NCI-H2081 treated with DMSO at 0.1 percent for 48 hours (cell line): ENCODE measurements at regions not wholly inside any gene's neighbourhood (a gene's known extent, or its start where the extent isn't known, plus 50 kb on each side); places are given as distances from the start of the nearest gene placed in this dataset.

ENCODE experiments used
- DNase-seq: peaks from one replicate; lab custom pipeline; 2025; lab: John Stamatoyannopoulos, UW

DNA sequence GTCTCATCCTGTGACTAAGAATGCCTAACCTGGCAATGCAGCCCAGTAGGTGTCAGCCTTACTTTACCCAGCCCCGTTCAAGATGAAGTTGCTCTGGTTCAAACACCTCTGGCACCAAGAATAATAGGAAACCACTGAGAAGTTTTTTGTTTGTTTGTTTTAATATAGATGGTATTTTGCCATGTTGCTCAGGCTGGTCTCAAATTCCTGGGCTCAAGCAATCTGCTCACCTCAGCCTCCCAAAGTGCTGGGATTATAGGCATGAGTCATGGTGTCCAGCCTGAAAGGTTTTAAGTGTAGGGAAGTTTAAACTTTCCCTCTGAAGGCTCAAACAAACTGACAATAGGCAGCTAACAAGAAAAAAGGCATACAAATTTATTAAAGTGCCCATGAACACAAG lies 51.2 kb upstream of the ABCC4 start:
- no peak for DNase-seq

DNA sequence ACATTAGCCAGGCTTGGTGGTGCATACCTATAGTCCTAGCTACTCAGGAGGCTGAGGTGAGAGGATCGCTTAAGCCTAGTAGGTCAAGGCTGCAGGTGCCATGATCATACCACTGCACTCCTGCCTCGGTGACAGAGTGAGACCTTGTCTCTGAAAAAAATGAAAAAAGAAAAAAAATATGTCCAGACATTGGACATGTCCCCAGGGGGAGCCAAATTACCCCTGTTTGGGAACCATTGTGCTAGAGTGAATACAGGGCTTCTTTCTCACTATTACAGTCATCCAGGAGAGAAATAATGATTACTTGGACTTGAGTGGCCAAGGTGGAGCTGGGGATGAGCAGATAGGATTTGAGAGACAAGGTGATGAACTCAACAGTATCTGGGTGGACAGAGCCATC lies 52.9 kb upstream of the ABCC4 start:
- DNase-seq: no peak

DNA sequence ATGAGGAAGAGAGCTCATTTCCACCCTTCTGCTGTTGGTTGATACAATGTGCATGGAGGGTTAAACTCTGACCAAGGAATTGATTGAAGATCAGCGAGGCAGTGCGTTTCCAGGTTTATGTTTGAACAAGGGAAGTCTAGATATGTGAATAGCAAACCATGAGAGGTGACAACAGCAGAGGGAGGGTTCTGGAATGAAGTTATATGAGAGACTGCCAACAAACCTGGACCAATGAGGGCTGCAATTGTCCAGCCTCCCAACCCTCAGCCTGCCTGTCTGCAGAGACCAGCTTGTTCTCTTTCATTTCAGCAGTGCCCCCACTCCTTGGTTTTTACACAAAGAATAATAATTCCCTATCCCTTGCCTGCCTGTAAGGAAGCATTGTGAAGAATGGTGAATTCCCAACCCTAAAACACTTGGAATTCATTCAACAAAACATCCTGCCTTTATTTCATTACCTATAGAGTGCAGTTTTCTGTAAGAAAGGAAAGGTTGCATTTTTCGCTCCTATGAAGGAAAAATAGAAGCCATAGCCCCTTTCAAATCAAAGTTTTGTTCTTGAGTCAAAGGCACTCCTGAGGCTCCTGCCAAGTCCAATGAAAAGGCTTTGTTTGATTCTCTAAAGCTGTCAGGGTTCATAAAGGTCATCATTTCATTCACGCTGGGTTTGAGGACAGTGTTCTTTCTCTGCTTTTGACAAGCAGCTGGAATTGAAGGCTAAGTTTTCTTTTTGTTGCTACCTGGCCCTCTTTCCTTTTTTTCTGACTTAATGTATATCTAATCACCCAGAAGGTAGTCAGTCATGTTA lies 53.6 kb upstream of the ABCC4 start:
- DNase-seq: no peak

DNA sequence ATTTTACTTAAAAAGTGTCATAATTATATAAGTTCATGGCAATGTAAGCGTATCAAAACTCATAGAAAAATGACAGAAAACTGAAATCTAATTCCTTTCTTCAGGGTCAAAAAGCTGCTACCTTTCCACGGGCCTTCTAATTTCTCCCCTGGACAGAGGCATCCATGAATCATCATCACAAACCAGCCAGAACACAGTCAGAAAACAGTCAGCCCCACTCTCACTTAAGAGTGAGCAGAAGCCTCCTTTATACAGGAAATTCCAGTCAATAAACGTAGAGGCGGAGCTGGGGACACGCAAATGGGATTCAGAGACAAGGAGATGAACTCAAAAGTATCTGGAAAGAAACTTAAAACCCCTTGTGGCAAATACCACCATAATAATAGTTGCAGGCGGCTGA lies 54.2 kb upstream of the ABCC4 start:
- no peak for DNase-seq

DNA sequence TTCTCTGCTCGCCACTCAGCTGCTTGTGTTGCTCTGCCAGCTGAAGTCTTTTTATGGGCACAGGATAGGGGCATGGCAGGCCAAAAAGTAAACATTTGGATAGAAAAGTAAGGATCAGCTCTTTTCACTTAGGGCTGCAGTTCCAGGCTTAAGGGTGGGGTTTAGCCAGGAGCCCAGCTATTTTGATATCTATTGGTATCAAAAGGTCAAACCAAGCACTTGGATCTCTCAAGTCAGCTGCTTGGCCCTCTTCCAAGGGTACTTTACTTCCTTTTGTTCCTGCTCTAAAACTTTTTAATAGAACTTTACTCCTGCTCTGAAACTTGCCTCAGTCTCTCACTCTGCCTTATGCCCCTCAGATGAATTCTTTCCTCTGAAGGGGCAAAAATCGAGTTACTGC lies 55.7 kb upstream of the ABCC4 start:
- DNase-seq: no peak

DNA sequence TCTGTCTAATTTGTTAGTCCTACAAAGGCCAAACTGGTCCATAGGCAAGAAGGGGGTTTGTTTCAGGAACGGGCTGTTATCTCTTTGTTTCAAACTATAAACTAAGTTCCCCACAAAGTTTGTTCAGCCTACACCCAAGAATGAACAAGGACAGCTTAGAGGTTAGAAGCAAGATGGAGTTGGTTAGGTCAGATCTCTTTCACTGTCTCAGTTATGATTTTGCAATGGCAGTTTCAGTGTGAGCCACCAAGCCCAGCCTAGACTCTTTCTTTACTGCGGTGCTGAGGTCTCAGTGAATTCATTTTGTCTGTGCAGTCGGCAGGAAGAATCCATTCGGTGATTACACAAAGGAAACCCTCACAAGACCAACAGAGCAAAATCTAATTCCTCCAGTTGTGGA lies 56.6 kb upstream of the ABCC4 start:
- DNase-seq: no peak

DNA sequence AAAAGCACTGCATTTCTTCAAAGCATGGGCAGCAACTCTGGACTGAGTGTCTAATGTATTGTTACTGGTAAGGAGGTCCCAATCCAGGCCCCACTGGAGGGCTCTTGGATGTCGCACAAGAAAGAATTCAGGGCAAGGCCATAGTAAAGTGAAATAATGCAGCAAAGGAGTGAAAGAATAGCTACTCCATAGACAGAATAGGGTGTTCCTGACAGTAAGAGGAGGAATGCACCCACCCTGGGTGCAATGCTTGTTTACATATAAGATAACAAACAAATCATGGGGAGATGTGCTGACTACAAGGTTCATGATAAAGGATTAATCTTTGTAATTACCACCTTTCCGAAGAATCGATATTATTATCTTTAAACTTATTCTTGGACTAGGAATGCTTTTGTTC lies 58.8 kb upstream of the ABCC4 start:
- no peak for DNase-seq

DNA sequence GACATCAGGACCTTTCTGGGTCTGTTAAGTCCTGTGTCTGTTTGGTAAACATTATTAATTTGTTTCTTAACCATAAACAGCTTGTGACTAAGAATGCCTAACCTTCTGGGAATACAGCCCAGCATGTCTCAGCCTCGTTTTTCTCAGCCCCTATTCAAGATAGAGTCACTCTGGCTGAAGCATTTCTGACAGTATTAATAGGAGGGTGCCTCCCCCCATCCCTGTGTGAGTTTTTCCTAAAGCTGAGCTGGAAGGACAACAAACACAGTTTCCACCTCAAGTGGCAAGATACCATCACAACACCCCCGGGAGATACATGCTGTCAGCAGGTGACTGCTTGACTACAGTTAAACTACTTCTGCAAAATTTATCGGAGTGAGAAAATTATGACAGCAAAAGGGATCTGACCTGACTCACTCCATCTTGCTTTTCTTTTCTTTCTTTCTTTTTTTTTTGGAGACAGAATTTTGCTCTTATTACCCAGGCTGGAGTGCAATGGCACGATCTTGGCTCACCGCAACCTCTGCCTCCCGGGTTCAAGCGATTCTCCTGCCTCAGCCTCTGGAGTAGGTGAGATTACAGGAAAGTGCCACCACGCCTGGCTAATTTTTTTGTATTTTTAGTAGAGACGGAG lies 59.3 kb upstream of the ABCC4 start:
- no peak for DNase-seq

DNA sequence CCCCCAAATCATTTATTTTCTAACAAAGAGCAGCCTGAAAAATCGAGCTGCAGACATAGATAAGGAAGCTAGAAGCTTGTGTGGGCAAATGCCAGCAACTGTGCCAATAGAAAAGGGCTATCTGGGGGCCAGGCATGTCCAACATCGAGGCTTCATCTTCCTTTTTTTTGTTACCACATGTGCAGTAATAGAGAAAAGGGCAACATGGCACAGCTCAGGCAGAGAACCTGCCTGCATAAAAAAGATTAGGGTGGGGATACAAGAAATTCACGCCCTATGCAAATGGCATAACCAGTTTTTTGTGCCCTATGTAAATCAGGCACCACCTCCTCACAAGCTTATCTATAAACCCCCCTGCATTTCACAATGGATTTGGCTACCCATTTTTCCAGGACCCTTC lies 60.4 kb upstream of the ABCC4 start:
- no peak for DNase-seq

DNA sequence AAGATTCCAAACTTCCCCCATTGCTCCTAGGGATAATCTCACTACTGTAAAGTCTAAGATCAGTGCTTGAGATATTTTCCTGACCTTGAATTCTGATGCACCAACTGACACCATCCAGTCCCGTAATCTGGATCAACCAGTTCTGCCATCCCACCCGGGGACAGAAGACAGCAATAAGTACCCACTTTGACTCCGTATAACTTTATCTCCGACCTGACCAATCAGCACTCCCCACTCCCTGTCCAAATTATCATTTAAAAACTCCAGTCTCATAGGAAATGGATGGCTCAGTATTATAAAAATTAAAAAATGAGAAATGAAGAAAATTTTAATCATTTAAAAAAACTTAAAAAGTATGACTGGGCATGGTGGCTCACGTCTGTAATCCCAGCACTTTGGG lies 61.4 kb upstream of the ABCC4 start:
- no peak for DNase-seq

DNA sequence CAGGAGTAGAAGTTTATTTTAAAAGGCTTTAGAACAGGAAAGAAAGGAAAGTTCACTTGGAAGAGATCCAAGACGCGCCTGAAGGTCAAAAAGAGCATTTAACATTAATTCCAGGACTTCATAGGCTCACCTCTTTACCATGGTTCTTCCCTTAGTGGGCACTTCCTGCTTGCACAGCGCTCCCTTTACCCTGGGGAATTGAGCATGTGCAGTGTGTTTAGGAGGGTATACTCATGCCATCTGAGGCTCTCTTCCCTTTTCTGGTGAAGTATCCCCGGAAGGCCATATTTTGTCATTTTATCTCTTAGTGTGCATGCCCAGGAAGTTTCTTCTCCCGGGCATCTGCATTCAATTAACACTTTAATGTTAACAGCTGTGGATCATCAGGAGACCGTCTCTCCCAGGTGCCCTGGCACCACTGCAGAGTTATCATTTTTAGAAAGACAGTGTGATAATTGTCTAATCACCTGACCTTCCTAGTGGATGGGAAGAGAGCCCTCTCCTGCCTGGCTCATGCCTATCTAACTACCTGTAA lies 66.1 kb upstream of the ABCC4 start:
- DNase-seq: no peak

DNA sequence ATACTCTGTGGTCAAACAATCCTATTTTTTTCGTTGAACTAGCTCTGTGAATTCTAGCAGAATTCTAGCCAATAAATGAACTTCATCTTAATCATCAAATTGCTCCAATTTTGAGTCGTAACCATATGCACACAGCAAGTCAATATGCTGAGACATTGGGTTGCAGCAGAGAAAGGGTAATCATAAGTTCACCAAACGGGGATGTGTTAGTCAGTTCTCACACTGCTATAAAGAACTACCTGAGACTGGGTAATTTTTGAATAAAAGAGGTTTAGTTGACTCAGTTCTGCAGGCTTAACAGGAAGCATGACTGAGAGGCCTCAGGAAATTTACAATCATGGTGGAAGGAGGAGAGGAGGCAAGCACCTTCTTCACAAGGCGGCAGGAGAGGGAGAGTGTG lies 67.7 kb upstream of the ABCC4 start:
- no peak for DNase-seq

DNA sequence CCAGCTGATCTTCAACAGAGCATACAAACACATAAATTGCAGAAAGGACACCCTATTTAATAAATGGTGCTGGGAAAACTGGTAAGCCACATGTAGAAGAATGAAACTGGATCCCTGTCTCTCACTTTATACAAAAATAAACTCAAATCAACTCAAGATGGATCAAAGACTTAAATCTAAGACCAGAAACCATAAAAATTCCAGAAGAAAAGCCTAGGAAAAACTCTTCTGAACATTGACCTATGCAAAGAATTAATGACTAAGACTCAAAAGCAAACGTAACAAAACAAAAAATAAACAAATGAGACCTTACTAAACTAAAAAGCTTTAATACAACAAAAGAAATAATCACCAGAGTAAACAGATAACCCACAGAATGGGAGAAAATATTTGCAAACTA lies 74.5 kb upstream of the ABCC4 start:
- no peak for DNase-seq

DNA sequence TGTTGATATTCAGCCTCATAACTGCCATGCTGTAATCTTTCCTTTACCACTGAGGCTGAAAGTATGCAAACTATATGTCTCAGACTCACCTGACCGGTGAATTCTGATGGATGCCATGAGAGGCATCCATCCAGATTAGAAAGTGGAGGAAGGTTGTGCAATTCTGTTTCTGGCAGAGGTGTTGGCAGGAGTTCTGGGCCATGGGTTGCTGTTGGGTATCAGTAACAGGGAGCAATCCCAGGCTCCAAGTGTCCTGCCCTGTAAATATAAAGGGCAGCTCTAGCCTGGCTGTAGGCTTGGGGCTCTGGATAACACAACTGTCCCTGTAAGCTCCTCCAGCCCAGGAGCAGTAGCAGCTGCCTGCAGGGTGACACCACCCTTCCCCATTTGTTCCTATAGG lies 77.4 kb upstream of the ABCC4 start:
- no peak for DNase-seq

DNA sequence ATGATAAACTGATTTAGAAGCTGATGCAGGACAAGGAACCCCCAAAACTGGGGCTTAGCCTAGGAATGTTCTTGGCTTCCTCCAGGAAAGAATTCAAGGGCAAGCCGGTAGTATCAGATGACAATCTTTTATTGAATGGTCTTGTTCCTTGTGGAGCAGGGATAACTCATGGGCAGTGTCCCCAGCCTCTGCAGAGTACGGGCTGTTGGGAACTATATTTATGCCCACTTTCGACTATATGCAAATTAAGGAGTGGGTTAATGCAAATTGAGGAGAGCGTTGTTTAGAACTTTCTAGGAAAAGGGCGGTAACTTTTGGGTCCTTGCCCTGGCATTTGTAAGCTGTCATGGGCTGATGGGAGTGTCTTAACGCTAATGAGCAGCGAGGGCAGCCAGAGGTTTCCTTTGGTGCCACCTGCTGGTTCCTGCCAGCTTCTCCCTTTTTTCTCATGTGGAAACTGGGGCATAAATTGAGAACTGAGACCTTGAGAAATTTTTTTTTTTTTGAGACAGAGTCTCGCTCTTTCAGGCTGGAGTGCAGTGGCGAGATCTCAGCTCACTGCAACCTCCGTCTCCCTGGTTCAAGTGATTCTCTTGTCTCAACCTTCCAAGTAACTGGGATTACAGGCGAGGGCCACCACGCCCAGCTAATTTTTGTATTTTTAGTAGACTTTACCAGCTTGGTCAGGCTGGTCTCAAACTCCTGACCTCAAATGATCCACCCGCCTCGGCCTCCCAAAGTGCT lies 79.4 kb upstream of the ABCC4 start:
- DNase-seq: peak; percentile 39

DNA sequence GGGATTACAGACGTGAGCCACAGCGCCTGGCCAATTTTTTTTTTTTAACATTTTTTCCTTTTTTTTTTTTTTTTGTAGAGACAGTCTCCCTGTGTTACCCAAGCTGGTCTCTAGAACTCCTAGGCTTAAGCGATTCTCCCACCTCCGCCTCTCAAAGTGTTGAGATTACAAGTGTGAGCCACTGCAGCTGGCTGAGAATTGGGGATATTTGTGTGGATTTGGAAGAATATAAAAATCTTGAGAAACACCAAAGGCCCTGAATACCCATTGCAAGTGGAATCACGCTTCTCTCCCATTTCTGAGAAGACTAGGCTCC lies 79.9 kb upstream of the ABCC4 start:
- no peak for DNase-seq

DNA sequence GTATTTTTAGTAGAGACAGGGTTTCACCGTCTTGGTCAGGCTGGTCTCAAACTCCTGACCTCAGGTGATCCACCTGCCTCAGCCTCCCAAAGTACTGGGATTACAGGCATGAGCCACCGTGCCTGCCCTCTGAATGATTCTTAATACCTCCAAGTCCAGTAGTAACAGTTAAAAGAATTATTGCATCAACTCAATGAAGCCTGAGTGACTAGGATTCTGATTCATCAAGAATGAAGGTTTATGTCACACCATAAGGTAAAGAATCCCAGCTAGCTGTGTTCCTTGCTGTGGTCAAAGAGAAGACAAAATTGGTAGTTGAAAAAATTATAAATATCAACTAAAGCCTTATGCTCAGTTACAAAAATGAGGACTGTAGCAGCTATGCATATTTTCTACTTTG lies 81.2 kb upstream of the ABCC4 start:
- DNase-seq: no peak

DNA sequence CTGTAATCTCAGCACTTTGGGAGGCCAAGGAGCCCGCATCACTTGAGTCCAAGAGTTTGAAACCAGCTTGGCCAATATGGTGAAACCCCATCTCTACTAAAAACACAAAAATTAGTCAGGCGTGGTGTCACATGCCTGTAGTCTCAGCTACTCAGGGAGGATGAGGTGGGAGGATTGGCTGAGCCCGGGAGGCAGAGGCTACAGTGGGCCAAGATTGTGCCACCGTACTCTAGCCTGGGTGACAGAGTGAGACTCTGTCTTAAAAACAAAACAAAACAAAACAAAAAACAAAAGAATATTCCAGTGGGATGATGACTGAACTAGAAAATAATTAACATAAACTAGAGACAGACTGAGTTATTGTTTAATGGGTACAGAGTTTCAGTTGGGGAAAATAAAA lies 81.7 kb upstream of the ABCC4 start:
- no peak for DNase-seq

DNA sequence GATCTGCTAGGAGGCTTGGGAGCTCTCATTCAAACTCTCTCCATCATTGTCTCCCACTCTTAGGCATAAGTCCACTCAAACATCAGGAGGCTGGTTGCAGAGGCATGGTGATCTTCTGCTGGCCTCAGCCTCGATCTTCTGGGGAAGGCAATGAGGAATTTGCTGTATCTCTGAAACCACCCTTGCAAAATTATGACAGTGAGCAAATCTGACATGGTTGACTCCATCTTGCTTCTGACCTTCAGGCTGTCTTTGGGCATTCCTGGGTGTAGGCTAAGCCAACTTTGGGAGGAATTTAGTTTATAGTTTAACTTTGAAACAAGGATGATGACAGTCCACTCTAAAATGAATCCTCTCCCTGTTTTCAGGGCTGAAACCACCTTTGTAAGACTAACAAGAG lies 84.1 kb upstream of the ABCC4 start:
- no peak for DNase-seq

DNA sequence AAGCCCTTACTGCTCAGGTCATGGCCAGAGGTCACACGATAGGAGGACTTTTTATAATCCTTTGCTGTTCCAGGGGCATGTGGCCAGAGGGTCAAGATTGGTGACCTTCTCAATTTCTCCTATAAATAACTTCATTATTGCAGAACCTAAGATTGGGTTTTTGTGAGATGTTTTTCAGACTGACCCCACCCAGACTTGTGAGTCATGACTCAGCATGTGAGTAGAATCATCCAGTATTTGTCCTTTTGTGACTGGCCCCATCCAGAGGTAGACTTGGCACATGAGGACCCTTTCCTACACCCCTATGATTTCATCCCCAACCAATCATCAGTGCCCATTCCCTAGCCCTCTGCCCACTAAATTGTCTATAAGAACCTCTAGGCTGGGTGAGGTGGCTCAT lies 84.5 kb upstream of the ABCC4 start:
- DNase-seq: no peak

DNA sequence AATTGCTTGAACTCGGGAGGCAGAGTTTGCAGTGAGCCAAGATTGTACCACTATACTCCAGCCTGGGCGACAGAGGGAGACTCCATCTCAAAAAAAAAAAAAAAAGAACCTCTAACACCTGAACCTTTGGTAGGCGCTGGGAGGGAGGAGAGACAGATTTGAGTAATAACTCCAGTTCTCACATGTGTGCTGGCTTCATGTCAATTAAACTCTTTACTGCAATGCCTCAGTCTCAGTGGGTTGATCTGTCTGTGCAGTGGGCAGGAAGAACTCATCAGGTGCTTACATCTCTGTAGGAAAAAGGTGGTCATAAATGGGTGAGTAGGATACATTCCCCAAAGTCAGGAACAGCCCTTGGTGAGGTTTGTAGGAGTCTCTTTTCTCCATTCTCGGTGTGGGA lies 85.1 kb upstream of the ABCC4 start:
- no peak for DNase-seq

DNA sequence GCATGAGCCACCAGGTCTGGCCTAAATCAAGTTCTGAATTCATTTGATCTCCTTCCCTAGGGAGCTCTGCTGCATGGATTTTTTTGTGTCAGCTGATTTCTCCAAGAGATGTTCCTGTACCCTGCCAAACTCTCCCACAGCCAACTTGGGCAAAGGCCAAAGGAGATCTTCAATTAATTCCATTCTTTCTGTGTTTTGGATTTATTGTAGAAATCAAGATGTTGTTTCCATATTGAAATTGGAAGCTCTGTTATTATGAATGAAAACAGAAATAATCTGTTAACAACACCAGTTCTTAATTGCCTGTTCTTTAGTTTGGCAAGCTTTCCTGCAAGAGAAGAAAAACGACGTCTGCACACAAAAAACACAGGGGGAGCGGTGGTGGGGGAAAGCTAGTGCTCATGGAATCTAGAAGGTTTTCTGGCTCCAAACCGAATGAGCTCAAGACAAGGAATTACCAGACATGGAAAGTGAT lies 86.5 kb upstream of the ABCC4 start:
- DNase-seq: no peak

DNA sequence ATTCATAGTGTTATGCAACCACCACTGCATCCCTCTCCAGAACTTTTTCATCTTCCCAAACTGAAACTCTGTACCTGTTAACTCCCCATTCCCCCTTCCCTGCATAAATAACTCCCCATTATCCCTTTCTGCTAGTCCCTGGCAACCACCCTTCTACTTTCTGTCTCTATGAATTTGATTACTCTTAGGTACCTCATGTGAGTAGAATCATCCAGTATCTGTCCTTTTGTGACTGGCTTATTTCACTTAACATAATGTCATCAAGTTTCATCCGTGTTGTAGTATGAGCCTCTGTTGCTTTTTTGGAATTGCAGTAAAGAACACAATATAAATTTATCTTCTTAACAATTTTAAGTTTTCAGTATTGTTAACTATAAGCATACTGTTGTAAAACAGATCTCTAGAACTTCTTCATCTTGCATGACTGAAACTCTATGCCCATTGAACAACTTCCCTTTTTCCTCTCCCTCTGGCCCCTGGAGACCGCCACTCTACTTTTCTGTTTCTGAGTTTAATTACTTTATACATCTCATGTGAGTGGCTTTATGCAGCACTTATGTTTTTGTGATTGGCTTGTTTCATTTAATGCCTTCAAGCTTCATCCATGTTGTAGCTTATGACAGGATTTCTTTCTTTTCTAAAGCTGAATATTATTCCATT lies 87.3 kb upstream of the ABCC4 start:
- DNase-seq: no peak
